ENCODE measurements at regions not wholly inside any gene's neighbourhood (a gene's known extent, or its start where the extent isn't known, plus 50 kb on each side); places are given as distances from the start of the nearest gene placed in this dataset.

DNA sequence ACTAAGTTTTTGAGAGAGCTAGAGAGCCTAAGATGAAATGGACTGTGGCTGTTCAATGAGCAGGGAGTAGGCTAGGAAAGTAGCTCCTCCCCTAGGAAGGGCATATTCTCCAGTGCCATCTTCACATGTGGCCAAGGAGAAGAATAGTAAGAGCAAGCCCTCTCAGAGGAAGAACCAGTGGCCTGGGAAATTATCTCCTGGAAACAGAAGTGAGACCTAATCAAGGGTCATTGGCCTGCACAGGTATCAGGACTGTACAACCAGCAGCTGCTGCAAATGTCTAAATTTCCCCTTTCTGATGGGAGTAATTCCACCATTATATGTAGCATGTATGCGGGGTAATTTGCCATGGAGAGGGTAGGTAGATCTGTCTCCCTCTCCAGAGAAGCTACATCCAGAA is 334.8 kb upstream of the RASGEF1B start:
- TF ChIP-seq EP300 (IDR thresholded peaks at IDR 0.05), result no peak
- TF ChIP-seq POLR2AphosphoS5 (IDR thresholded peaks at IDR 0.05), result no peak
- TF ChIP-seq POLR2A (IDR thresholded peaks at IDR 0.05), result no peak
- TF ChIP-seq, protein P1, sequence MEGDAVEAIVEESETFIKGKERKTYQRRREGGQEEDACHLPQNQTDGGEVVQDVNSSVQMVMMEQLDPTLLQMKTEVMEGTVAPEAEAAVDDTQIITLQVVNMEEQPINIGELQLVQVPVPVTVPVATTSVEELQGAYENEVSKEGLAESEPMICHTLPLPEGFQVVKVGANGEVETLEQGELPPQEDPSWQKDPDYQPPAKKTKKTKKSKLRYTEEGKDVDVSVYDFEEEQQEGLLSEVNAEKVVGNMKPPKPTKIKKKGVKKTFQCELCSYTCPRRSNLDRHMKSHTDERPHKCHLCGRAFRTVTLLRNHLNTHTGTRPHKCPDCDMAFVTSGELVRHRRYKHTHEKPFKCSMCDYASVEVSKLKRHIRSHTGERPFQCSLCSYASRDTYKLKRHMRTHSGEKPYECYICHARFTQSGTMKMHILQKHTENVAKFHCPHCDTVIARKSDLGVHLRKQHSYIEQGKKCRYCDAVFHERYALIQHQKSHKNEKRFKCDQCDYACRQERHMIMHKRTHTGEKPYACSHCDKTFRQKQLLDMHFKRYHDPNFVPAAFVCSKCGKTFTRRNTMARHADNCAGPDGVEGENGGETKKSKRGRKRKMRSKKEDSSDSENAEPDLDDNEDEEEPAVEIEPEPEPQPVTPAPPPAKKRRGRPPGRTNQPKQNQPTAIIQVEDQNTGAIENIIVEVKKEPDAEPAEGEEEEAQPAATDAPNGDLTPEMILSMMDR (IDR thresholded peaks at IDR 0.05), result no peak
- Histone ChIP-seq H3K36me3 (no peaks in the 10 kb centered on the region), H3K4me1 (no peaks in the 10 kb centered on the region), H3K4me3 (no peak overlapping the region), H3K27me3 (no peaks in the 10 kb centered on the region), H3K27ac (no peak overlapping the region), H3K9me3 (no peaks in the 10 kb centered on the region)
- intact Hi-C loops (cut with DNase I; ENCODE audit: low total_unique reads), result no loop called here
- DNase-seq, result no peak
- WGBS, 5 donors, result 90 to 100% (median 94%) methylated on average over 1 of the region's 1 CpG

DNA sequence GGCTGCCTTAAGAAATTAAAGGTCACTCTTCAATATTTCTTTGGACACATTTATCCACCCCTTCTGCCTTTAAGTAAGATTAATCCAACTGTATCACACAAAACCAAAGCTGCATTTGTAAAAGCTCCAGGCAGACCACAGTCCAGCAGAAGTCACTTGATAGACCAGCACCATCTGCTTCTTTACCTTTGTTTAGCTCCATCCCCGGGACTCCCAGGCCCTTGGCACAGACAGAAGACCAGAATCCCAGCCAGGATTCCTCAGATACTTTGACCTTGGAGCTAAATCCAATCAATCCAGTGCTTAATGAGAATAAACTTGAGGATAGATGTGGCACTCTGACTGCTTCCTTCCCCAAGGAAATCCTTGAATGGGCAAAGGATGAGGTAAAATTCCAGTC is 333.1 kb upstream of the RASGEF1B start:
- no peaks in the 10 kb centered on the region for H3K27me3 ChIP-seq
- no peak for DNase-seq
- H3K9me3 ChIP-seq, result no peaks in the 10 kb centered on the region
- intact Hi-C loops (cut with DNase I; ENCODE audit: low total_unique reads), result no loop called here
- H3K27ac ChIP-seq, result no peak overlapping the region
- H3K4me1 ChIP-seq, result no peaks in the 10 kb centered on the region
- 39 to 73% (median 69%) methylated on average over 1 of the region's 1 CpG for WGBS, 5 donors
- TF ChIP-seq POLR2A (IDR thresholded peaks at IDR 0.05) (no peak), EP300 (IDR thresholded peaks at IDR 0.05) (no peak)
- no peaks in the 10 kb centered on the region for H3K36me3 ChIP-seq
- no peak overlapping the region for H3K4me3 ChIP-seq

GRCh38 chr4:81802285-81802846 is 330.7 kb upstream of the RASGEF1B start:
- WGBS, 5 donors, result 51 to 68% (median 55%) methylated on average over 5 of the region's 5 CpGs
- intact Hi-C loops (cut with DNase I; ENCODE audit: low total_unique reads), result no loop called here
- no peak for DNase-seq
- H3K4me1 ChIP-seq, result no peaks in the 10 kb centered on the region
- no peaks in the 10 kb centered on the region for H3K36me3 ChIP-seq
- H3K27ac ChIP-seq, result no peak overlapping the region
- no peaks in the 10 kb centered on the region for H3K9me3 ChIP-seq
- H3K27me3 ChIP-seq, result no peaks in the 10 kb centered on the region
- TF ChIP-seq, protein P1 (IDR thresholded peaks at IDR 0.05), result no peak
- TF ChIP-seq EP300 (IDR thresholded peaks at IDR 0.05) (no peak), POLR2AphosphoS5 (IDR thresholded peaks at IDR 0.05) (no peak)
- no peak overlapping the region for H3K4me3 ChIP-seq

DNA sequence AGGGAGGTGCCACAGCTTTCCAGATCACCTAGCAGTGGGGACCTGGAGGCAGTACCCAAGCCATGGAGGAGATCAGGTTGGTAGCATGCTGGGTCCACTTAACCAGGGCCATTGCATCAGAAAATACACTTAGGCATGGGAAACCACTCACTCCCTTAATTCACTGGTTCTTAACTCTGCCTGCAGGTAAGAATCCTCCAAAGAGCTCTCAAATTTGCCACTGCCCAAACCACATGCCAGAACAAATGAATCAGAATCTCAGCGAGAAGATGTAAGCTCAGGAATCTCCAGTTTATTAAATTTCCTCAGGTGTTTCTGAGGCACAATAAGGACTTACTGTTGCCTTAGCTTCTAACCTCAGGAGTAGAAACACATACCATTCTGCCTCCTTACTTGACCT is 327.7 kb upstream of the RASGEF1B start:
- 91 to 100% (median 96%) methylated on average over 1 of the region's 1 CpG for WGBS, 5 donors
- DNase-seq, result no peak
- Histone ChIP-seq H3K36me3 (no peaks in the 10 kb centered on the region), H3K4me1 (no peaks in the 10 kb centered on the region), H3K4me3 (no peak overlapping the region), H3K27me3 (no peaks in the 10 kb centered on the region), H3K9me3 (no peaks in the 10 kb centered on the region), H3K27ac (no peak overlapping the region)
- TF ChIP-seq POLR2A (IDR thresholded peaks at IDR 0.05) (no peak), EP300 (IDR thresholded peaks at IDR 0.05) (no peak), POLR2AphosphoS5 (IDR thresholded peaks at IDR 0.05) (no peak)
- TF ChIP-seq, protein P1 (IDR thresholded peaks at IDR 0.05), result no peak
- intact Hi-C loops (cut with DNase I; ENCODE audit: low total_unique reads), result no loop called here

DNA sequence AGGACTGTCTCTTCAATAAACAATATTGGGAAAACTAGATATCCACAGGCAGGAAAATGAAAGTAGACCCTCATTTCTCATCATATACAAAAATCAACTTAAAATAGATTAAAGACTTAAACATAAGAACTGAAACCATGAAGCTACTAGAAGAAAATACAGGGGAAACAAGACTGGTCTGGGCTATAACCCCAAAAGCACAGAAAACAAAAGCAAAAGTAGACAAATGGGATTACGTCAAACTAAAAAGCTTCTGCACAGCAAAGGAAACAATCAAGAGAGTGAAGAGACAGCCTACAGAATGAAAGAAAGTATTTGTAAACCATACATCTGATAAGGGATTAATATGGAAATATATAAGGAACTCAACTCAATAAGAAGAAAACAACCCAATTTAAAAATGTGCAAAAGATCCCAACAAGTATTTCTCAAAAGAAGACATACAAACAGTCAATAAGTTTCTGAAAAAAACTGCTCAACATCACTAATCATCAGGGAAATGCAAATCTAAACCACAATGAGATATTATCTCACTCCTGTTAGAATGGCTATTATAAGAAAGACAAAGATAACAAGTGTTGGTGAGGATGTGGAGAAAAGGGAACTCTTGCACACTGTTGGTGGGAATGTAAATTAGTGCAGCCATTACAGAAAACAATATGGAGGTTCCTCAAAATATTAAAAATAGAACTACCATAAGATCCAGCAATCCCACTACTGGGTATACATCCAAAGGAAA is 325.3 kb upstream of the RASGEF1B start:
- TF ChIP-seq POLR2AphosphoS5 (IDR thresholded peaks at IDR 0.05) (no peak), POLR2A (IDR thresholded peaks at IDR 0.05) (no peak), EP300 (IDR thresholded peaks at IDR 0.05) (no peak)
- TF ChIP-seq, protein P1 (IDR thresholded peaks at IDR 0.05), result no peak
- no peaks in the 10 kb centered on the region for H3K36me3 ChIP-seq
- H3K27me3 ChIP-seq, result no peaks in the 10 kb centered on the region
- intact Hi-C loops (cut with DNase I; ENCODE audit: low total_unique reads), result no loop called here
- H3K4me1 ChIP-seq, result no peaks in the 10 kb centered on the region
- 75 to 97% (median 87%) methylated on average over 1 of the region's 1 CpG for WGBS, 5 donors
- no peaks in the 10 kb centered on the region for H3K9me3 ChIP-seq
- no peak for DNase-seq
- no peak overlapping the region for H3K27ac ChIP-seq
- H3K4me3 ChIP-seq, result no peak overlapping the region
